PFSK-1 (cell line): ENCODE measurements at regions not wholly inside any gene's neighbourhood (a gene's known extent, or its start where the extent isn't known, plus 50 kb on each side); places are given as distances from the start of the nearest gene placed in this dataset.

Source experiments
- POLR2AphosphoS5 ChIP-seq: IDR thresholded peaks from 2 replicates; pipeline ENCODE4 v1.6.1; 2012; ENCODE audit warnings: low read depth, mild to moderate bottlenecking, control low read depth, low read length, moderate library complexity
- TAF1 ChIP-seq: IDR thresholded peaks from 2 replicates; pipeline ENCODE4 v1.6.1; 2012; ENCODE audit warnings: low read length, control low read depth, borderline replicate concordance; ENCODE audit not compliant: insufficient read depth
- TF ChIP-seq, protein P1 (sequence below), 2 experiments: IDR thresholded peaks; 2 replicates each; pipeline versions ENCODE4 v1.6.1 to v1.8.0; 2011 to 2012; ENCODE audit warnings: low read depth in 2 of 2, low read length in 2 of 2, control low read depth in 1 of 2, inconsistent platforms in 1 of 2, mild to moderate bottlenecking in 1 of 2, moderate library complexity in 1 of 2; ENCODE audit not compliant: insufficient read depth in 1 of 2

DNA sequence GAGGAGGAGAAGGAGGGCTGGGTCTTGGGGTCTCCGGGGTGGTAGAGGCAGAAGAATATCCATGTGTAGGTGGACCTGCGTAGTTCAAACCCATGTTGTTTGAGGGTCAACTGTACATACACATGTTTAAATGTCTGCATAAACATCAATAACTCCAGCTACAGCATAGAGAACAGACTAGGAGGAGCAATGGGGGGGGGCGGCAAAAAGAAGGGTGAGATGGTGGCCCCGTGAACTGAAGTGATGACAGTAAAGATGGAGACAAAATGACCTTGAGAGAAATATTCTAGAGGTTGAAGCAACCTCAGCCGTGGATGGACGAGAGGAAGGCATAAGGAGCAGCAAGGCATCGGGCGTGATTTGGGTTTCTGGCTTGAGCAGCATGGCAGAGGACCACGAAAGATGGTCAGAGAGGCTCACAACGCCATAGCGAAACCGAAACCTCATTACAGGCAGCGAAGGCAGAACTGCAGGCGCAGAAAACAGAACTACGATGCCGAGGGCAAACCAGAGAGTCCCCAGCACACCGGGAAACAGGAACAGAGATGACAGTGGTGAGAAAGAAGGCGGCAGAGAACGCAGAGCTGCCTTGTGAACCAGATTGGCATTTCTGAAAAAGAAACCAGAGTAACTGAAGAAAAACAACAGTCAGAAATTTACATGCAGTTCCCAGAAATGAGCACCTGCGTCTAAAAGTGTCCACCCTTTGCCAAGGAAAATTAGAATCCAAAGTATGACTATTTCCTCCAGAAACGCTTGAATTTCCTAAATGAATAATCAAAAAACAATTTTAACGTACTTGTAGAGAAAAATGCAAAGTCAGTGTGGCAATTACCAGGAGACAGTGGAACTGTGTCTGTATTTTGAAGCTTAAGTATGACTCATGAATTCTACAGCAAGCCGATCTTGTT, 50.3 kb upstream of the ENPP6 start:
- TF ChIP-seq TAF1 (no peak), POLR2AphosphoS5 (no peak)
- TF ChIP-seq, protein P1, sequence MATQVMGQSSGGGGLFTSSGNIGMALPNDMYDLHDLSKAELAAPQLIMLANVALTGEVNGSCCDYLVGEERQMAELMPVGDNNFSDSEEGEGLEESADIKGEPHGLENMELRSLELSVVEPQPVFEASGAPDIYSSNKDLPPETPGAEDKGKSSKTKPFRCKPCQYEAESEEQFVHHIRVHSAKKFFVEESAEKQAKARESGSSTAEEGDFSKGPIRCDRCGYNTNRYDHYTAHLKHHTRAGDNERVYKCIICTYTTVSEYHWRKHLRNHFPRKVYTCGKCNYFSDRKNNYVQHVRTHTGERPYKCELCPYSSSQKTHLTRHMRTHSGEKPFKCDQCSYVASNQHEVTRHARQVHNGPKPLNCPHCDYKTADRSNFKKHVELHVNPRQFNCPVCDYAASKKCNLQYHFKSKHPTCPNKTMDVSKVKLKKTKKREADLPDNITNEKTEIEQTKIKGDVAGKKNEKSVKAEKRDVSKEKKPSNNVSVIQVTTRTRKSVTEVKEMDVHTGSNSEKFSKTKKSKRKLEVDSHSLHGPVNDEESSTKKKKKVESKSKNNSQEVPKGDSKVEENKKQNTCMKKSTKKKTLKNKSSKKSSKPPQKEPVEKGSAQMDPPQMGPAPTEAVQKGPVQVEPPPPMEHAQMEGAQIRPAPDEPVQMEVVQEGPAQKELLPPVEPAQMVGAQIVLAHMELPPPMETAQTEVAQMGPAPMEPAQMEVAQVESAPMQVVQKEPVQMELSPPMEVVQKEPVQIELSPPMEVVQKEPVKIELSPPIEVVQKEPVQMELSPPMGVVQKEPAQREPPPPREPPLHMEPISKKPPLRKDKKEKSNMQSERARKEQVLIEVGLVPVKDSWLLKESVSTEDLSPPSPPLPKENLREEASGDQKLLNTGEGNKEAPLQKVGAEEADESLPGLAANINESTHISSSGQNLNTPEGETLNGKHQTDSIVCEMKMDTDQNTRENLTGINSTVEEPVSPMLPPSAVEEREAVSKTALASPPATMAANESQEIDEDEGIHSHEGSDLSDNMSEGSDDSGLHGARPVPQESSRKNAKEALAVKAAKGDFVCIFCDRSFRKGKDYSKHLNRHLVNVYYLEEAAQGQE (IDR thresholded peaks at IDR 0.05; ENCODE audit: insufficient read depth in 1 of 2, low read depth in 2 of 2, low read length in 2 of 2): no peak
